ENCODE measurements at regions not wholly inside any gene's neighbourhood (a gene's known extent, or its start where the extent isn't known, plus 50 kb on each side); places are given as distances from the start of the nearest gene placed in this dataset.

GRCh38 chr13:53901593-53901992 is 873.0 kb downstream of the OLFM4 start:
- no peak for TF ChIP-seq CTCF (IDR thresholded peaks at IDR 0.05)
- no peak for TF ChIP-seq POLR2A (IDR thresholded peaks at IDR 0.05)

Data from uterus (tissue), 2 donors.